Left ventricle myocardium superior (tissue), 1 donor: ENCODE measurements at regions not wholly inside any gene's neighbourhood (a gene's known extent, or its start where the extent isn't known, plus 50 kb on each side); places are given as distances from the start of the nearest gene placed in this dataset.
A peak's percentile ranks its signal among the peaks of the same experiment; 100 is the strongest.

Experiments
- ATAC-seq: fragments of 200-7000 bp; cut with Tn5 transposase; one replicate; pipeline ENCODE4 v1.9.1; 2020; ENCODE audit warnings: mild to moderate bottlenecking, moderate library complexity
- DNase-seq: peaks from one replicate; pipeline ENCODE4 v3.0.0-alpha.2; 2020
- intact Hi-C: fragments of 100-400 bp; cut with micrococcal nuclease; formaldehyde crosslinking; loops from one replicate; pipeline ENCODE4 v1.11.0; 2022
- donor health status: DM: no; HTN: yes; CAD: no; lungs with severe emphysema.

- DNase-seq = peak; percentile 26
- intact Hi-C loops = no loop called here
- peak; percentile 33 for ATAC-seq
Measured at GRCh38 chr12:102781117-102781516, 135.9 kb downstream of the PAH start.

- ATAC-seq (no peak), DNase-seq (no peak)
- intact Hi-C loops = no loop called here
Measured at GRCh38 chr12:102776041-102776440, 141.0 kb downstream of the PAH start.

GRCh38 chr12:102769323-102769916 lies 147.6 kb downstream of the PAH start:
- intact Hi-C loops = no loop called here
- DNase-seq (peak; percentile 37), ATAC-seq (peak; percentile 66)

GRCh38 chr12:102766961-102767360 lies 150.1 kb downstream of the PAH start:
- DNase-seq = no peak
- intact Hi-C loops = no loop called here
- ATAC-seq = no peak

- intact Hi-C loops = no loop called here
- ATAC-seq (no peak), DNase-seq (no peak)
Measured at GRCh38 chr12:102765736-102766135, 151.3 kb downstream of the PAH start.

- ATAC-seq (no peak), DNase-seq (no peak)
- intact Hi-C loops = no loop called here
Measured at GRCh38 chr12:102763471-102763870, 153.6 kb downstream of the PAH start.

- no peak for ATAC-seq
- DNase-seq = no peak
- intact Hi-C loops = no loop called here
Measured at GRCh38 chr12:102763061-102763460, 154.0 kb downstream of the PAH start.

- DNase-seq (no peak), ATAC-seq (no peak)
- intact Hi-C loops = no loop called here
Measured at GRCh38 chr12:102760322-102760721, 156.7 kb downstream of the PAH start.

- intact Hi-C loops = no loop called here
- peak; percentile 31 for ATAC-seq
- no peak for DNase-seq
Measured at GRCh38 chr12:102759466-102759865, 157.6 kb downstream of the PAH start.

GRCh38 chr12:102757882-102758226 lies 159.2 kb downstream of the PAH start:
- DNase-seq (no peak), ATAC-seq (peak; percentile 50)
- intact Hi-C loops = no loop called here

- ATAC-seq (peak; percentile 74), DNase-seq (peak; percentile 74)
- intact Hi-C loops = no loop called here
Measured at GRCh38 chr12:102757154-102757881, 159.7 kb downstream of the PAH start.

- peak; percentile 37 for DNase-seq
- peak; percentile 84 for ATAC-seq
- intact Hi-C loops = no loop called here
Measured at GRCh38 chr12:102756530-102756929, 160.5 kb downstream of the PAH start.

- no peak for DNase-seq
- ATAC-seq = no peak
- intact Hi-C loops = no loop called here
Measured at GRCh38 chr12:102755266-102755665, 161.8 kb downstream of the PAH start.

- intact Hi-C loops = no loop called here
- ATAC-seq = no peak
- no peak for DNase-seq
Measured at GRCh38 chr12:102753802-102754201, 163.2 kb downstream of the PAH start.

- intact Hi-C loops = no loop called here
- ATAC-seq (no peak), DNase-seq (no peak)
Measured at GRCh38 chr12:102748704-102749103, 168.3 kb downstream of the PAH start.

GRCh38 chr12:102746963-102747362 lies 170.1 kb downstream of the PAH start:
- DNase-seq (no peak), ATAC-seq (no peak)
- intact Hi-C loops = no loop called here

- no peak for ATAC-seq
- intact Hi-C loops = no loop called here
- no peak for DNase-seq
Measured at GRCh38 chr12:102745971-102746600, 171.0 kb downstream of the PAH start.

- DNase-seq (no peak), ATAC-seq (no peak)
- intact Hi-C loops = no loop called here
Measured at GRCh38 chr12:102741196-102741595, 175.8 kb downstream of the PAH start.

GRCh38 chr12:102740141-102740955 lies 176.7 kb downstream of the PAH start:
- intact Hi-C loops = no loop called here
- ATAC-seq = peak; percentile 27
- no peak for DNase-seq

- intact Hi-C loops = no loop called here
- DNase-seq = no peak
- ATAC-seq = no peak
Measured at GRCh38 chr12:102736328-102736727, 180.7 kb downstream of the PAH start.
